ENCODE measurements at regions not wholly inside any gene's neighbourhood (a gene's known extent, or its start where the extent isn't known, plus 50 kb on each side); places are given as distances from the start of the nearest gene placed in this dataset.

GRCh38 chr11:115897707-115898106 is 393.5 kb upstream of the CADM1 start:
- TF ChIP-seq POLR2AphosphoS5 (IDR thresholded peaks at IDR 0.05) (no peak), REST (IDR thresholded peaks at IDR 0.05; ENCODE audit: borderline replicate concordance) (no peak), TAF1 (IDR thresholded peaks at IDR 0.05; ENCODE audit: low read depth) (no peak), EP300 (conservative IDR thresholded peaks at IDR 0.05; ENCODE audit: poor library complexity, severe bottlenecking) (no peak), RAD21 (conservative IDR thresholded peaks at IDR 0.05) (no peak), EZH2 (IDR thresholded peaks at IDR 0.05; ENCODE audit: borderline replicate concordance, insufficient read depth, low read length, poor library complexity, severe bottlenecking) (no peak), MXI1 (conservative IDR thresholded peaks at IDR 0.05; ENCODE audit: poor library complexity, severe bottlenecking) (no peak), SMC3 (conservative IDR thresholded peaks at IDR 0.05; ENCODE audit: poor library complexity) (no peak)
- TF ChIP-seq, protein P1, sequence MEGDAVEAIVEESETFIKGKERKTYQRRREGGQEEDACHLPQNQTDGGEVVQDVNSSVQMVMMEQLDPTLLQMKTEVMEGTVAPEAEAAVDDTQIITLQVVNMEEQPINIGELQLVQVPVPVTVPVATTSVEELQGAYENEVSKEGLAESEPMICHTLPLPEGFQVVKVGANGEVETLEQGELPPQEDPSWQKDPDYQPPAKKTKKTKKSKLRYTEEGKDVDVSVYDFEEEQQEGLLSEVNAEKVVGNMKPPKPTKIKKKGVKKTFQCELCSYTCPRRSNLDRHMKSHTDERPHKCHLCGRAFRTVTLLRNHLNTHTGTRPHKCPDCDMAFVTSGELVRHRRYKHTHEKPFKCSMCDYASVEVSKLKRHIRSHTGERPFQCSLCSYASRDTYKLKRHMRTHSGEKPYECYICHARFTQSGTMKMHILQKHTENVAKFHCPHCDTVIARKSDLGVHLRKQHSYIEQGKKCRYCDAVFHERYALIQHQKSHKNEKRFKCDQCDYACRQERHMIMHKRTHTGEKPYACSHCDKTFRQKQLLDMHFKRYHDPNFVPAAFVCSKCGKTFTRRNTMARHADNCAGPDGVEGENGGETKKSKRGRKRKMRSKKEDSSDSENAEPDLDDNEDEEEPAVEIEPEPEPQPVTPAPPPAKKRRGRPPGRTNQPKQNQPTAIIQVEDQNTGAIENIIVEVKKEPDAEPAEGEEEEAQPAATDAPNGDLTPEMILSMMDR (IDR thresholded peaks at IDR 0.05; ENCODE audit: poor library complexity, severe bottlenecking), result no peak

Measured in neural cell (in vitro differentiated cells).